ENCODE measurements at regions not wholly inside any gene's neighbourhood (a gene's known extent, or its start where the extent isn't known, plus 50 kb on each side); places are given as distances from the start of the nearest gene placed in this dataset.

DNA sequence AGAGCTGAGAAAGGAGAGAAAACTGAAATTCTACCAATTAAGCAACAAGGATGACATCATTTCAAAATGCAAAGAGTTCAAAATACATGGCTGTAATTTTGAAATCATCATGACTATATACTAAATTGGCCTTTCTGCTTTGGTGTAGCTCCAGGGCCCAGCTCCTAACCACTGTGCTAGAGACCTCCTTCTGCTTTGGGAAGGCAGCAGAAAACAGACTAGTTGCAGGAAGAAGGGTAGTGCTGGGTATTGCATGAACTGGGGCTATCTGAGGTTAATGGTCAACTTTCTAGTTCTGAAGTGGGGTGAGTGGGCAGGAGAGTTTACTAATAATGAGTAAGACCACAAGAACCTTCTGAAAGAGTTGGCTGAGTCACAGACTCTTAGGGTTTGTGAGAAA lies 66.2 kb downstream of the PTGER2 start:
- peak; percentile 90 for FAIRE-seq
- peak; percentile 29 for DNase-seq (ENCODE audit: insufficient read length, low spot score)

All from GM19239 (cell line).